ENCODE measurements at regions not wholly inside any gene's neighbourhood (a gene's known extent, or its start where the extent isn't known, plus 50 kb on each side); places are given as distances from the start of the nearest gene placed in this dataset.

DNA sequence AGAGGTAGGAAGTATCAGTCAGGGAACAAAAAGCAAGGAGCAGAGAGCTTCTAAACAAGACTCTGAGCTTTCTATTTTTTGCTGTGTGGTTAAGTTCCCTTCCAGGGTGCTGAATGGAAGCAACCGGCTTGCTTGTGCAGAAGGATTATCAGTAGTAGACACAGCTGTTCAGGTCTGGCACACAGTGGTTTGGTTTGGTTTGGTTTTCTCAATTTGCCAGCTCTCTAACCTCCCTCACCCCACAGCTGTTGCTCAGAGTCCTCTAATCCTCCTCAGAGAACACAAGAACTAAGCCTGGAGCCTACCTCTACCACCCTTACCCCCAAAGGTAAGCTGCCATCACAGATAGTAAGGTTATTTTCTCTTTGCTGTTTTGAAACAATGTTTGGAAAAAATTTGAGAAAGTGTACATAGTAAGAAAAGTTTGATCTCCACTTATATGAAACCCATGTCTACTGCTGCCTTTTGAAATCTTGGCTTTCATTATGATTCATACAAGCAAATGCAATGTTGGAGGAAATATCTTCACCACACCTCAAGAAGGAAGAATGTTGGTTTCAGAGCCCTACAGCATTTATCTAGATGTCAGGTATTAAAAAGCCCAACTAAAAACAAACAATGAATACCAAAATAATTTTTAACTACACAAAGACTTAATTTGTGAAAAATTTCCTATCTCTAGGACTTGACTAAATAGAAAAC lies 255.3 kb downstream of the NR4A2 start:
- no peaks in the 10 kb centered on the region for H3K36me3 ChIP-seq
- intact Hi-C loops (cut with DNase I) = no loop called here

GRCh38 chr2:156065912-156066311 lies 266.6 kb downstream of the NR4A2 start:
- Histone ChIP-seq H3K4me1 (no peaks in the 10 kb centered on the region), H3K4me3 (no peak overlapping the region), H3K27ac (no peak overlapping the region), H3K9me3 (no peaks in the 10 kb centered on the region), H3K36me3 (no peaks in the 10 kb centered on the region), H3K27me3 (no peaks in the 10 kb centered on the region)
- TF ChIP-seq, protein P1, sequence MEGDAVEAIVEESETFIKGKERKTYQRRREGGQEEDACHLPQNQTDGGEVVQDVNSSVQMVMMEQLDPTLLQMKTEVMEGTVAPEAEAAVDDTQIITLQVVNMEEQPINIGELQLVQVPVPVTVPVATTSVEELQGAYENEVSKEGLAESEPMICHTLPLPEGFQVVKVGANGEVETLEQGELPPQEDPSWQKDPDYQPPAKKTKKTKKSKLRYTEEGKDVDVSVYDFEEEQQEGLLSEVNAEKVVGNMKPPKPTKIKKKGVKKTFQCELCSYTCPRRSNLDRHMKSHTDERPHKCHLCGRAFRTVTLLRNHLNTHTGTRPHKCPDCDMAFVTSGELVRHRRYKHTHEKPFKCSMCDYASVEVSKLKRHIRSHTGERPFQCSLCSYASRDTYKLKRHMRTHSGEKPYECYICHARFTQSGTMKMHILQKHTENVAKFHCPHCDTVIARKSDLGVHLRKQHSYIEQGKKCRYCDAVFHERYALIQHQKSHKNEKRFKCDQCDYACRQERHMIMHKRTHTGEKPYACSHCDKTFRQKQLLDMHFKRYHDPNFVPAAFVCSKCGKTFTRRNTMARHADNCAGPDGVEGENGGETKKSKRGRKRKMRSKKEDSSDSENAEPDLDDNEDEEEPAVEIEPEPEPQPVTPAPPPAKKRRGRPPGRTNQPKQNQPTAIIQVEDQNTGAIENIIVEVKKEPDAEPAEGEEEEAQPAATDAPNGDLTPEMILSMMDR (IDR thresholded peaks at IDR 0.05) = no peak
- TF ChIP-seq EP300 (IDR thresholded peaks at IDR 0.05) (no peak), POLR2AphosphoS5 (IDR thresholded peaks at IDR 0.05) (no peak), POLR2A (IDR thresholded peaks at IDR 0.05) (no peak)
- WGBS, 2 donors = 64 to 84% methylated on average over 4 of the region's 4 CpGs
- DNase-seq = no peak
- intact Hi-C loops (cut with DNase I) = no loop called here

More for the DNA sequence above, 255.3 kb downstream of the NR4A2 start:
- no peaks in the 10 kb centered on the region for H3K9me3 ChIP-seq
- H3K4me1 ChIP-seq = no peaks in the 10 kb centered on the region
- DNase-seq = no peak
- H3K27ac ChIP-seq = no peak overlapping the region
- H3K4me3 ChIP-seq = no peak overlapping the region
- 65 to 76% methylated on average over 1 of the region's 1 CpG for WGBS, 2 donors
- H3K27me3 ChIP-seq = no peaks in the 10 kb centered on the region
- TF ChIP-seq, protein P1 (IDR thresholded peaks at IDR 0.05) = no peak
- no peak for TF ChIP-seq EP300 (IDR thresholded peaks at IDR 0.05)
- no peak for TF ChIP-seq POLR2A (IDR thresholded peaks at IDR 0.05)
- no peak for TF ChIP-seq POLR2AphosphoS5 (IDR thresholded peaks at IDR 0.05)

DNA sequence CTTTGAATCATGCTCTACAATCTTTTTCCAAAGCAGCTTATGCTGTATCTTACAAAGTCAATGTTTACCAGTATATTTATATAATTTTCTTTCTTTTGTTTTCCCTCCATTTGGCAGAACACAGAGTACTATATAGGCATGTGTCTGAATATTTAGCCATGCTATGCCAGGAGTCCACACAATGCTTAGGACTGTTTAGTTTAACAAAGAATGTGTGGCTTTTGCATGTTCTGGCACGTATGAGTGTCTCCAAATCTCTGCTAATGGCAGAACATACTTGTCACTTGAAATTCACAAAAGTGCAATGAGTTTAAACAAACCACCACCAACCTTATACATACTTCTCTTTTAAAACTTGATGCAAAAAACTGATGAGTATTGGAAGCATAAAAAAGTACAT lies 268.0 kb downstream of the NR4A2 start:
- WGBS, 2 donors = 58 to 70% methylated on average over 1 of the region's 1 CpG
- TF ChIP-seq, protein P1 (IDR thresholded peaks at IDR 0.05) = no peak
- no peak for TF ChIP-seq POLR2A (IDR thresholded peaks at IDR 0.05)
- TF ChIP-seq POLR2AphosphoS5 (IDR thresholded peaks at IDR 0.05) = no peak
- no peak for TF ChIP-seq EP300 (IDR thresholded peaks at IDR 0.05)
- no peak for DNase-seq
- Histone ChIP-seq H3K4me3 (no peak overlapping the region), H3K27me3 (no peaks in the 10 kb centered on the region), H3K27ac (no peak overlapping the region), H3K4me1 (no peaks in the 10 kb centered on the region), H3K9me3 (no peaks in the 10 kb centered on the region), H3K36me3 (no peaks in the 10 kb centered on the region)
- intact Hi-C loops (cut with DNase I) = no loop called here

- TF ChIP-seq POLR2AphosphoS5 (IDR thresholded peaks at IDR 0.05) (no peak), EP300 (IDR thresholded peaks at IDR 0.05) (no peak), POLR2A (IDR thresholded peaks at IDR 0.05) (no peak)
- TF ChIP-seq, protein P1 (IDR thresholded peaks at IDR 0.05) = no peak
- intact Hi-C loops (cut with DNase I) = no loop called here
- WGBS, 2 donors = 94 to 98% methylated on average over 1 of the region's 1 CpG
Measured at GRCh38 chr2:156057647-156058046, 274.9 kb downstream of the NR4A2 start.

DNA sequence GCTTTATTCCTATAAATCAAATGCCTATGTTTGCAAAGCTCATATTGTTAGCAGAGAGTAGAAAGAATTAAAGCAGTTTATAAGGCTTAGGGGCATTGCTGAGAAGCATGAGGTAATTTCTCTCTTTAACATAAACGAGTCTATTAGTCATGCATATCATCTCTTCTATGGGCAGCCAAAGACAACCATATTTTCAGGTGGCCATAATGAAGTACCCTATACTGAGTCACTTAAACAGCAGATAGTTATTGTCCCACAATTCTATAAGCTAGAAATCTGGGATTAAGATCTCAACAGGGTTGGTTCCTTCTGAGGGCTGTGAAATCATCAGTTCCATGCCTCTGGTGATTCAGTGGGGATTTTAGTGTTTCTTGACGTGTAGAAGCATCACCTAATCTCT lies 277.5 kb downstream of the NR4A2 start:
- TF ChIP-seq POLR2A (IDR thresholded peaks at IDR 0.05) = no peak
- TF ChIP-seq EP300 (IDR thresholded peaks at IDR 0.05) = no peak
- no peak for TF ChIP-seq POLR2AphosphoS5 (IDR thresholded peaks at IDR 0.05)
- intact Hi-C loops (cut with DNase I) = no loop called here
- Histone ChIP-seq H3K4me1 (no peaks in the 10 kb centered on the region), H3K27ac (no peak overlapping the region), H3K36me3 (no peaks in the 10 kb centered on the region), H3K4me3 (no peak overlapping the region), H3K27me3 (no peaks in the 10 kb centered on the region), H3K9me3 (no peaks in the 10 kb centered on the region)
- WGBS, 2 donors = 75 to 82% methylated on average over 2 of the region's 2 CpGs
- DNase-seq = no peak

More at GRCh38 chr2:156057647-156058046, 274.9 kb downstream of the NR4A2 start:
- DNase-seq = no peak
- no peak overlapping the region for H3K27ac ChIP-seq
- no peaks in the 10 kb centered on the region for H3K36me3 ChIP-seq
- H3K4me1 ChIP-seq = no peaks in the 10 kb centered on the region
- no peaks in the 10 kb centered on the region for H3K9me3 ChIP-seq
- H3K27me3 ChIP-seq = no peaks in the 10 kb centered on the region
- no peak overlapping the region for H3K4me3 ChIP-seq

All from sigmoid colon (tissue), 6 donors.